GM19468 (cell line): ENCODE measurements at regions not wholly inside any gene's neighbourhood (a gene's known extent, or its start where the extent isn't known, plus 50 kb on each side); places are given as distances from the start of the nearest gene placed in this dataset.

Experiments used
- ATAC-seq: cut with Tn5 transposase; IDR thresholded peaks from one replicate; pipeline ENCODE4 v1.9.1; 2021; ENCODE audit warnings: mild to moderate bottlenecking, moderate library complexity, moderate number of reproducible peaks; ENCODE audit not compliant: unreplicated experiment; ENCODE audit errors: extremely low read depth

- ATAC-seq = no peak
Observed at GRCh38 chr6:165744555-165745228, 81.7 kb upstream of the PDE10A start.

- no peak for ATAC-seq
Observed at GRCh38 chr6:165743366-165743898, 80.4 kb upstream of the PDE10A start.

GRCh38 chr6:165742047-165742446 is 79.0 kb upstream of the PDE10A start:
- no peak for ATAC-seq

- ATAC-seq = no peak
Observed at GRCh38 chr6:165737396-165737795, 74.4 kb upstream of the PDE10A start.

- no peak for ATAC-seq
Observed at GRCh38 chr6:165735065-165735464, 72.0 kb upstream of the PDE10A start.

GRCh38 chr6:165733489-165733791 is 70.4 kb upstream of the PDE10A start:
- ATAC-seq = no peak

GRCh38 chr6:165732696-165733488 is 69.9 kb upstream of the PDE10A start:
- peak; percentile 65 for ATAC-seq

GRCh38 chr6:165729307-165729936 is 66.4 kb upstream of the PDE10A start:
- no peak for ATAC-seq

GRCh38 chr6:165728216-165728615 is 65.2 kb upstream of the PDE10A start:
- ATAC-seq = no peak

GRCh38 chr6:165726965-165727381 is 63.9 kb upstream of the PDE10A start:
- ATAC-seq = no peak

- no peak for ATAC-seq
Observed at GRCh38 chr6:165726290-165726875, 63.3 kb upstream of the PDE10A start.

- ATAC-seq = no peak
Observed at GRCh38 chr6:165725201-165725600, 62.2 kb upstream of the PDE10A start.

GRCh38 chr6:165723326-165723725 is 60.3 kb upstream of the PDE10A start:
- no peak for ATAC-seq

GRCh38 chr6:165722022-165722421 is 59.0 kb upstream of the PDE10A start:
- ATAC-seq = no peak

GRCh38 chr6:165721356-165721755 is 58.3 kb upstream of the PDE10A start:
- ATAC-seq = no peak

- no peak for ATAC-seq
Observed at GRCh38 chr6:165718491-165718891, 55.5 kb upstream of the PDE10A start.

GRCh38 chr6:165717732-165718465 is 54.9 kb upstream of the PDE10A start:
- no peak for ATAC-seq

- ATAC-seq = no peak
Observed at GRCh38 chr6:165716886-165717285, 53.8 kb upstream of the PDE10A start.

GRCh38 chr6:165715428-165715827 is 52.4 kb upstream of the PDE10A start:
- no peak for ATAC-seq

GRCh38 chr6:165714907-165715306 is 51.9 kb upstream of the PDE10A start:
- ATAC-seq = no peak
